ENCODE measurements at regions not wholly inside any gene's neighbourhood (a gene's known extent, or its start where the extent isn't known, plus 50 kb on each side); places are given as distances from the start of the nearest gene placed in this dataset.
"Not testable (repeated sequence)": the region's sequence is repeated elsewhere in the genome, so short reads cannot be mapped to it uniquely, and the experiment has no call there.

- peaks cover 23% of the 10 kb centered on the region for H3K9me3 Mint-ChIP-seq (ENCODE audit: unreplicated experiment)
- no peak for DNase-seq (ENCODE audit: extremely low spot score, unreplicated experiment)
- H3K27me3 Mint-ChIP-seq (ENCODE audit: unreplicated experiment): no peaks in the 10 kb centered on the region
- TF ChIP-seq CTCF (IDR thresholded peaks at IDR 0.05): no peak
- H3K4me3 Mint-ChIP-seq (ENCODE audit: unreplicated experiment): no peak overlapping the region
- H3K4me1 Mint-ChIP-seq (ENCODE audit: unreplicated experiment): no peaks in the 10 kb centered on the region
- peaks cover 3% of the 10 kb centered on the region for H3K36me3 Mint-ChIP-seq (ENCODE audit: unreplicated experiment)
- H3K27ac Mint-ChIP-seq (ENCODE audit: unreplicated experiment): no peak overlapping the region
These were observed 231.8 kb upstream of the RGMB start for GRCh38 chr5:98541641-98542040.

GRCh38 chr5:98543490-98543889 is 230.0 kb upstream of the RGMB start:
- Mint-ChIP-seq H3K4me3 (ENCODE audit: unreplicated experiment) (no peak overlapping the region), H3K36me3 (ENCODE audit: unreplicated experiment) (peaks cover 3% of the 10 kb centered on the region), H3K9me3 (ENCODE audit: unreplicated experiment) (peaks cover 23% of the 10 kb centered on the region), H3K27ac (ENCODE audit: unreplicated experiment) (no peak overlapping the region), H3K27me3 (ENCODE audit: unreplicated experiment) (no peaks in the 10 kb centered on the region), H3K4me1 (ENCODE audit: unreplicated experiment) (no peaks in the 10 kb centered on the region)
- TF ChIP-seq CTCF (IDR thresholded peaks at IDR 0.05): no peak
- no peak for DNase-seq (ENCODE audit: extremely low spot score, unreplicated experiment)

GRCh38 chr5:98546924-98547323 is 226.5 kb upstream of the RGMB start:
- not testable (repeated sequence) for H3K4me3 Mint-ChIP-seq (ENCODE audit: unreplicated experiment); DNase-seq (ENCODE audit: extremely low spot score, unreplicated experiment); H3K4me1 Mint-ChIP-seq (ENCODE audit: unreplicated experiment); H3K27ac Mint-ChIP-seq (ENCODE audit: unreplicated experiment); H3K27me3 Mint-ChIP-seq (ENCODE audit: unreplicated experiment); H3K36me3 Mint-ChIP-seq (ENCODE audit: unreplicated experiment)
- H3K9me3 Mint-ChIP-seq (ENCODE audit: unreplicated experiment): peaks cover 10% of the 10 kb centered on the region

- H3K27me3 Mint-ChIP-seq (ENCODE audit: unreplicated experiment): no peaks in the 10 kb centered on the region
These were observed 216.8 kb upstream of the RGMB start for GRCh38 chr5:98556712-98557111.

GRCh38 chr5:98557916-98558315 is 215.5 kb upstream of the RGMB start:
- no peak for DNase-seq (ENCODE audit: extremely low spot score, unreplicated experiment)
- H3K36me3 Mint-ChIP-seq (ENCODE audit: unreplicated experiment): no peaks in the 10 kb centered on the region
- H3K27ac Mint-ChIP-seq (ENCODE audit: unreplicated experiment): no peak overlapping the region
- no peak for TF ChIP-seq CTCF (IDR thresholded peaks at IDR 0.05)
- H3K4me3 Mint-ChIP-seq (ENCODE audit: unreplicated experiment): no peak overlapping the region
- no peaks in the 10 kb centered on the region for H3K27me3 Mint-ChIP-seq (ENCODE audit: unreplicated experiment)
- peaks cover 19% of the 10 kb centered on the region for H3K4me1 Mint-ChIP-seq (ENCODE audit: unreplicated experiment)
- H3K9me3 Mint-ChIP-seq (ENCODE audit: unreplicated experiment): peaks cover 3% of the 10 kb centered on the region

More at GRCh38 chr5:98556712-98557111, 216.8 kb upstream of the RGMB start:
- Mint-ChIP-seq H3K4me3 (ENCODE audit: unreplicated experiment) (no peak overlapping the region), H3K27ac (ENCODE audit: unreplicated experiment) (no peak overlapping the region), H3K36me3 (ENCODE audit: unreplicated experiment) (no peaks in the 10 kb centered on the region), H3K4me1 (ENCODE audit: unreplicated experiment) (peaks cover 19% of the 10 kb centered on the region), H3K9me3 (ENCODE audit: unreplicated experiment) (peaks cover 3% of the 10 kb centered on the region)
- TF ChIP-seq CTCF (IDR thresholded peaks at IDR 0.05): no peak
- no peak for DNase-seq (ENCODE audit: extremely low spot score, unreplicated experiment)

Measured in osteocyte (in vitro differentiated cells).